Neural crest cell (in vitro differentiated cells): ENCODE measurements at regions not wholly inside any gene's neighbourhood (a gene's known extent, or its start where the extent isn't known, plus 50 kb on each side); places are given as distances from the start of the nearest gene placed in this dataset.

ENCODE experiments used
- DNase-seq: peaks from one replicate; pipeline ENCODE4 v3.0.0; 2021; ENCODE audit warnings: low read depth, mixed read lengths, low spot score
- H3K27ac Mint-ChIP-seq: one replicate; pipeline ENCODE4 v1.8.0; 2021; ENCODE audit warnings: mild to moderate bottlenecking, mixed read lengths; ENCODE audit not compliant: unreplicated experiment
- H3K27me3 Mint-ChIP-seq: 2 replicates; pipeline ENCODE4 v1.8.0; 2021; ENCODE audit warnings: low read depth, mild to moderate bottlenecking, mixed read lengths
- H3K36me3 Mint-ChIP-seq: 2 replicates; pipeline ENCODE4 v1.8.0; 2021; ENCODE audit warnings: low read depth, mild to moderate bottlenecking, mixed read lengths
- H3K4me1 Mint-ChIP-seq: 2 replicates; pipeline ENCODE4 v1.8.0; 2021; ENCODE audit warnings: mixed read lengths
- H3K4me3 Mint-ChIP-seq: one replicate; pipeline ENCODE4 v1.8.0; 2021; ENCODE audit warnings: mild to moderate bottlenecking, mixed read lengths
- H3K9me3 Mint-ChIP-seq: 2 replicates; pipeline ENCODE4 v1.8.0; 2021; ENCODE audit warnings: mixed read lengths
- CTCF ChIP-seq: fragments of 200-600 bp; sonication (generic); conservative IDR thresholded peaks from 2 replicates; pipeline ENCODE4 v1.5.0; 2021; ENCODE audit warnings: antibody characterized with exemption, mild to moderate bottlenecking

GRCh38 chr1:217097819-217098218 lies 374.6 kb upstream of the ESRRG start:
- Mint-ChIP-seq H3K4me1 (no peaks in the 10 kb centered on the region), H3K27ac (no peak overlapping the region), H3K9me3 (no peaks in the 10 kb centered on the region), H3K27me3 (peaks cover 22% of the 10 kb centered on the region), H3K36me3 (no peaks in the 10 kb centered on the region), H3K4me3 (no peak overlapping the region)
- TF ChIP-seq CTCF, result no peak
- DNase-seq, result no peak

DNA sequence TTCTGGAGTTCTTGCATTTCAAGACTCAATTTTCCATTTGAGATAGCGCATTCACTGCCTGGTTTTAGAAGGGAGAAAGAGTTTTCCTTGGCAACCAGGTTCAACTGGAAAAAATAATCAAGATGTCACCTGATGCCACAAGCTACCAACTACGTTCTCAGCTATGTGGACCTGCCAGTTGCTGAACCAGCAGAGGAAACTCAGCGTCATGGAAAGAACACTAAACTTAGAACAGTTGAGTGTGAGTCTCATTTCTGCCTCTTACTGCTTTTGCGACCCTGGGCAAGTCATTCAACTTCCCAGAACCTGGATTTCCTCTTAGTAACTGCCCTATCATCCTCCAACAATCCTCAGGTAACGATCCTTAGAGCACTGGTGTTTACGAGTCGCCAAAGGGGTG lies 373.0 kb upstream of the ESRRG start:
- Mint-ChIP-seq H3K27me3 (peaks cover 22% of the 10 kb centered on the region), H3K36me3 (no peaks in the 10 kb centered on the region), H3K4me1 (no peaks in the 10 kb centered on the region), H3K9me3 (no peaks in the 10 kb centered on the region), H3K27ac (no peak overlapping the region), H3K4me3 (no peak overlapping the region)
- no peak for TF ChIP-seq CTCF
- DNase-seq, result no peak

- TF ChIP-seq CTCF, result no peak
- DNase-seq, result no peak
- H3K27me3 Mint-ChIP-seq, result peaks cover 25% of the 10 kb centered on the region
- H3K4me3 Mint-ChIP-seq, result no peak overlapping the region
- no peaks in the 10 kb centered on the region for H3K36me3 Mint-ChIP-seq
- peaks cover 5% of the 10 kb centered on the region for H3K4me1 Mint-ChIP-seq
- H3K27ac Mint-ChIP-seq, result no peak overlapping the region
- no peaks in the 10 kb centered on the region for H3K9me3 Mint-ChIP-seq
Measured at GRCh38 chr1:217095050-217095622, 371.9 kb upstream of the ESRRG start.

- H3K9me3 Mint-ChIP-seq, result no peaks in the 10 kb centered on the region
- peaks cover 29% of the 10 kb centered on the region for H3K27me3 Mint-ChIP-seq
- no peak for TF ChIP-seq CTCF
Measured at GRCh38 chr1:217091561-217091960, 368.3 kb upstream of the ESRRG start.

GRCh38 chr1:217090060-217090911 lies 367.1 kb upstream of the ESRRG start:
- H3K36me3 Mint-ChIP-seq, result no peaks in the 10 kb centered on the region
- no peak overlapping the region for H3K27ac Mint-ChIP-seq
- no peak for DNase-seq
- H3K4me3 Mint-ChIP-seq, result peak overlapping the region; percentile 83
- no peaks in the 10 kb centered on the region for H3K9me3 Mint-ChIP-seq
- peaks cover 25% of the 10 kb centered on the region for H3K4me1 Mint-ChIP-seq
- TF ChIP-seq CTCF, result no peak
- H3K27me3 Mint-ChIP-seq, result peaks cover 24% of the 10 kb centered on the region

More at GRCh38 chr1:217091561-217091960, 368.3 kb upstream of the ESRRG start:
- Mint-ChIP-seq H3K27ac (no peak overlapping the region), H3K4me3 (peak overlapping the region; percentile 50), H3K4me1 (peaks cover 25% of the 10 kb centered on the region), H3K36me3 (no peaks in the 10 kb centered on the region)
- DNase-seq, result no peak
